ENCODE measurements at regions not wholly inside any gene's neighbourhood (a gene's known extent, or its start where the extent isn't known, plus 50 kb on each side); places are given as distances from the start of the nearest gene placed in this dataset.
"Not testable (repeated sequence)": the region's sequence is repeated elsewhere in the genome, so short reads cannot be mapped to it uniquely, and the experiment has no call there.

GRCh38 chr14:19088632-19089031, 121.4 kb downstream of the POTEM start:
- TF ChIP-seq EZH2 (IDR thresholded peaks at IDR 0.05; ENCODE audit: borderline replicate concordance, low read length); CTCF (IDR thresholded peaks at IDR 0.05; ENCODE audit: low read length): not testable (repeated sequence)

All from OCI-LY1 (cell line).